NOMO-1 (cell line): ENCODE measurements at regions not wholly inside any gene's neighbourhood (a gene's known extent, or its start where the extent isn't known, plus 50 kb on each side); places are given as distances from the start of the nearest gene placed in this dataset.

Source experiments
- DNase-seq, 2 experiments: peaks; one replicate each; lab custom pipeline; 2025; ENCODE audit not compliant: unreplicated experiment in 2 of 2; lab: John Stamatoyannopoulos, UW

DNA sequence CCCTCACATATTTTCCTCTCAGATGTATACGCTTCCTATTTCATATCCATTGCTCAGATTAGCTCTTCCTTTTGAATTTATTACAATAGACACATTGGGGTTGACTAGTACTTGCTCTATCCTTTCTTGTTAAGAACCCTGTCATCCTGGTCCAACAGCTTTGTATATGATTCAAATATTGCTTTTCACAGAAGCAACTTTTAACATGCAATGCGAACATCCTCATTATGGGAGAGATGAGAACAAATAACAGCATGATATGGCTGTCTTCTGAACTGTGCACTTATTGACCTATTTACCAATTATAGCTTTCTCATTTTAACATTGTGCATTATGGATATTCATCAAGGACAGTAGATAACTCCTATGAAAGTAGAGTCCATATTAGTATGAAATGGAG lies 510.8 kb downstream of the PTPRC start:
- DNase-seq, result no peak

DNA sequence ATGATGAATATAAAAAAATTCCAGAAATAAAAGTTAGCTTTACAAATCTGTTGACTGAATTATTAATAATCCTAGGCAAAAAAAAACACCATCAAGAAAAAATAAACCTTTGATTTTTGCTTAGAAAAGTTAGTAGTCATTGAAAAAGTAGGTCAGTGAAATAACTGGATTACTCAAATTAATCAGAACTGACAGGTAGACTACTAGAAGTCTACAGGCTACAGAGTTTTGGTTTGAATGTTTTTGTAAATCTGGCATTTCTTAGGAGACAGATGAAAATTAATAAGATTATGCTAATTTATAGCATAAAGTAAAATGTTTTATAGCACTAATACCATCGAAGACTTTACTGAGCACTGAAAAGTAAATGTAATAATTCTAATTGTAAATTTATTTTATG lies 511.9 kb downstream of the PTPRC start:
- DNase-seq, result no peak

DNA sequence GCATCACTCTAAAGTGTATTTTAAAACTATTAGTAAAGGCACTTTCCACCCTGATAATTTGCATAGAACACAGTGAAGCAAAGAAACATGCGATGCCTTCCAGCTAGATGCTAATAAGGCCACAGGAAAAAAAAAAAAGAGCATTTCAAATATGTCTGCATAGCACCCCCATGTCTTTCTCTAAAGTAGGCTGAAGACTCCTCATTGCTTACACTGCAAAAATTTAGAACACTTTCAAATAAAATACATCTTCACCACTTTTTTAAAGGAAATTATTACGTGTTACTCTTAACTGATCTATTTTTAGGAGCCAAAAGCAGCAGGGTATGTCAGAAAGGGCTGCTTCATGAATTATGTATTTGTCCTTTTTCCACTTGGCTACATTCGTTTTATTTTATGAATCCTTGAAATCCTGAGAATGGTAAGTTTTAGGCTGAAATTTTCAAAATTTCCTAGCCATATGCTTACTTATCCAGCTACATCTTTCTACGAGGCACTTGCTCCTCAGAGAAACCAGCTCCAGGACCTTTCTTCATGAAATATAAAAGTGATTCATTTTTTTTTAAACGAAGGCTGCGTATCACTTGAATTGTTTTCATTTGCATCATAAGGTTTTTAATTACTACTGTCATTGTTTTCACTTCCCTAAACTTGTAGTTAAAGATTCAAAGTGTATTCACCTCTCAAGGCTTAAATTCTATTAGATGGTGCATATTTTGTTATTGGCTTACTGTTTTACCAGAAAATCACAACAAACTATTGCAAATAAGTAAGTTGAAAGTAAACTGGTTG lies 513.0 kb downstream of the PTPRC start:
- DNase-seq, result peak; percentile 16 to 80

GRCh38 chr1:199152676-199153075 lies 513.8 kb downstream of the PTPRC start:
- DNase-seq, result no peak

GRCh38 chr1:199155166-199156019 lies 516.6 kb downstream of the PTPRC start:
- no peak for DNase-seq

DNA sequence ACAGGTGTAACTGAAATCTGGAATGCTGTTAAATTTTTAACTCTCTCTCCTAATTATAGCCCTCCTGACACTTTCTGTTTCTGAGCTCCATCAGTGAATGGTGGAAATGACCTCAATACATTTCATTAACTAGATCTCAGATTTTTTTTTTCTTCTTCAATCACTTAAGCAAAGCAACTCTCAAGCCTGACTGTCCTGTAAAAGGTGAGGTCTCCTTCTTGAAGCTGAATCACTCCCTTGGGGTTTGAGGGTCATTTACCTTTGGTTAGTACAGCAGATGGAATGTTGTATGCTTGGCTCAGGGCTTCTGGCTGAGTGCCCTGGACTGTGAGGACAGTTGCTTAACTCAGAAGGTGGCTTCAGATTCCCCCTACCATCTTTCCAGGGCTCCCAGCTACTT lies 518.7 kb downstream of the PTPRC start:
- DNase-seq, result no peak

GRCh38 chr1:199160521-199161318 lies 521.9 kb downstream of the PTPRC start:
- DNase-seq, result no peak

GRCh38 chr1:199161319-199161680 lies 522.5 kb downstream of the PTPRC start:
- no peak for DNase-seq

GRCh38 chr1:199161766-199162303 lies 523.0 kb downstream of the PTPRC start:
- DNase-seq, result no peak

DNA sequence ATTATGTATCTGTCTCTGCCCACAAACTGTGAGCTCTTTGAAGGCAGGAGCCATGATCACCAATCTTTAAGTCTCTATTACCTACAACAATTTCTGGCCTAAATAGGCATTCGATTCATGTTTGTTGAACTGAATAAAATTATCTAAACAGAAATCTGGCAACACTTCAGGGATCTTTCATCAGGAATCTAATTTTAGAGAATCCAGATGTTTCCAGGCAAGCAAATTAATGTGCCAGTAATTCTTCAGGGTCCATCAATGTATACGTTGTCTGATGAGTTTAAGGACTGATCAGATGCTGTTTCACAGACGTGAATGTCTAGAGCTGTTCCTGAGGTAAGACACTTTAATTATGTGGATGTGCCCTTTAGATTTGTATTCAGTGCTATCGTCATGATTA lies 524.4 kb downstream of the PTPRC start:
- no peak for DNase-seq

DNA sequence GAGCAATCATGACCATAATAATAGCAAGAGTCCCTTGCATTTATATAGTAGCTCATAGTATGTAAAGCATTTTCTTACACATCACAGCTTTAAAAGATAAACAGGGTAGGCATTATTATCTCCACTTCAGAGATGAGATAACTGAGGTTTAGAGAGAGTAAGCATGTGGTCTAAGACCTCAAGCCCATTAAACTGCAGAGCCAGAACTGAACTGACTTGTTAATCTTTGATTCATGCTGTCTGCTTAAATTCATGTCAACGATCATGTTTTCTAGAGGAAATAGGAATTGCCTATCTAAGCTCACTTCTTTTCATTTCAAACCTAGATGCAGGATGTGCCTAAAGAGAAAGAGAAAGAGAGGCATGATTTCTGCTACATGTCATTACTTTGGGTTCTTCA lies 524.8 kb downstream of the PTPRC start:
- no peak for DNase-seq

- no peak for DNase-seq
Observed at GRCh38 chr1:199167460-199167859, 528.6 kb downstream of the PTPRC start.

DNA sequence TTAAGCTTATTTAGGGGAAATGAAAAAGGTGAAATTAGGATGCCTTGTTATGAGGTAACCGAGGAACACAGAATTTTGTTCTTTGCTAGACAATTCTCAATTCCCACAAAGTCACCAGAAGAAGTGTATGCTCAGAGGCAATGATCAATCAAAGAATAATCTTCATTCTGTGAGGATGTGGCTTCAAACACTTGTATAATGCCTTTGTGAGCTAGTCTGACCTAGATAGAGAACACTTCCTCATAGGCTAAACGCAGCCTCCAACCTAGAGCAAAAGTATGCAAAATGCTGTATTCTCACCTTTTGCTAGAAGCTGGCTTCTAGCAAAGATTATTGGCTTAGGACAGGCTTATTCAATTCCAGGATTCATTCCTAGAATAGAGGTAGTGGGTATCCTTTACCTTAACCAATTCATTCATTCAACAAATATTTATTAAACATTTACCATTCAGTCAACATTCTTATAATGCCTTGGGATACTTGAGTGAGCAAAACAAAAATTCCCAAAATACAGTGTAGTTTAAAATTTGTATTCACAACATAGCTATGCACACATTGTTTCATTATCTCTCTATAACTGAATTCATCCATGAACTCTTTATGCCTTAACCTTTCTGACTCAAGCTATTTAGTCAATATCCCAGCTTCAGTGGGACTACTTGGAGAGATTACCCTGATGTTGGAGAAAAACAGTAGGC lies 530.2 kb downstream of the PTPRC start:
- peak in 1 of 2 experiments; percentile 47 for DNase-seq

GRCh38 chr1:199170711-199171110 lies 531.9 kb downstream of the PTPRC start:
- DNase-seq, result no peak

GRCh38 chr1:199172171-199173124 lies 533.6 kb downstream of the PTPRC start:
- no peak for DNase-seq

DNA sequence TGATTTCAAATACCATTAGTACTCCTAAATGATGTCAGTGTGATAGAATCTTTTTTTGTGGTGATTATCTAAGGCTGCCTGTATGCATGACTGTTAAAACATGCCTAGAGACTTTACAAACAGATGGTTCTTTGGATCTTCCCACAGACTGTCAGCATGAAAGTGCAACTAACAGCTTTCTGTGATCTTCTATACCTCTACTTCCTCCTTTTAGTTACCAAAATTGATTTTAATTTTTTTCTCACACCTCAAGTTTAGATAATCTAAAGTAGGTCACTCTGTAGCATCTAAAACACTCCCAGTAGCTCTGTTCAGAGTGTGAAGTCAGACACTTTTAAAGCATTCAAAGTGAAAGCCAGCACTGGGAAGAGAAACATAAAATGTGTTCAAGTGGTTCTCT lies 534.5 kb downstream of the PTPRC start:
- DNase-seq, result peak; percentile 23 to 79

- DNase-seq, result no peak
Observed at GRCh38 chr1:199174336-199174735, 535.5 kb downstream of the PTPRC start.

GRCh38 chr1:199176713-199177112 lies 537.9 kb downstream of the PTPRC start:
- DNase-seq, result no peak

- no peak for DNase-seq
Observed at GRCh38 chr1:199177241-199177640, 538.4 kb downstream of the PTPRC start.
